ENCODE measurements at regions not wholly inside any gene's neighbourhood (a gene's known extent, or its start where the extent isn't known, plus 50 kb on each side); places are given as distances from the start of the nearest gene placed in this dataset.

- no peak for TF ChIP-seq CTCF (IDR thresholded peaks at IDR 0.05)
- Histone ChIP-seq H2AFZ (ENCODE audit: insufficient read depth, low read depth, low read length, poor library complexity, severe bottlenecking) (no peak overlapping the region), H3K9me3 (replicated peaks in 1 of 2; ENCODE audit: control insufficient read depth in 1 of 2, insufficient read depth in 1 of 2, low read length in 2 of 2) (no peaks in the 10 kb centered on the region)
These were observed 92.3 kb downstream of the ETAA1 start for GRCh38 chr2:67489396-67489795.

GRCh38 chr2:67498931-67499330 lies 101.8 kb downstream of the ETAA1 start:
- intact Hi-C loops (cut with micrococcal nuclease) = no loop called here
- Histone ChIP-seq H3K79me2 (ENCODE audit: insufficient read depth, low read length) (no peaks in the 10 kb centered on the region), H3K27ac (ENCODE audit: low read depth in 1 of 2, low read length in 2 of 2) (no peak overlapping the region), H3K9ac (ENCODE audit: insufficient read depth, low read length, poor library complexity, severe bottlenecking) (no peak overlapping the region), H3K27me3 (ENCODE audit: control insufficient read depth in 2 of 2, insufficient read depth in 2 of 2, low read length in 2 of 2) (no peaks in the 10 kb centered on the region), H2AFZ (ENCODE audit: insufficient read depth, low read depth, low read length, poor library complexity, severe bottlenecking) (no peak overlapping the region), H3K36me3 (replicated peaks in 1 of 2; ENCODE audit: control insufficient read depth in 1 of 2, insufficient read depth in 2 of 2, low read length in 2 of 2) (no peaks in the 10 kb centered on the region), H3K4me2 (replicated peaks; ENCODE audit: extremely low read depth, low read length, poor library complexity, severe bottlenecking) (no peak overlapping the region), H4K20me1 (ENCODE audit: insufficient read depth, low read length) (no peaks in the 10 kb centered on the region), H3K4me1 (ENCODE audit: control insufficient read depth in 1 of 2, insufficient read depth in 2 of 2, low read length in 2 of 2) (no peaks in the 10 kb centered on the region), H3K9me3 (replicated peaks in 1 of 2; ENCODE audit: control insufficient read depth in 1 of 2, insufficient read depth in 1 of 2, low read length in 2 of 2) (no peaks in the 10 kb centered on the region), H3K4me3 (replicated peaks in 1 of 3; ENCODE audit: low read depth in 2 of 3, low read length in 3 of 3) (no peak overlapping the region)
- DNase-seq = no peak
- WGBS (ENCODE audit: insufficient coverage) = no CpG with 5 or more reads among the region's 1 CpG
- Mint-ChIP-seq H3K4me1 (no peaks in the 10 kb centered on the region), H3K4me3 (no peak overlapping the region), H3K27ac (no peak overlapping the region), H3K27me3 (ENCODE audit: low read depth in 3 of 3) (peaks cover 0 to 2% (median 2%) of the 10 kb centered on the region in 3 donors), H3K9me3 (peaks cover 0 to 4% (median 2%) of the 10 kb centered on the region in 7 donors), H3K36me3 (no peaks in the 10 kb centered on the region)
- TF ChIP-seq CTCF (IDR thresholded peaks at IDR 0.05) = no peak

More at GRCh38 chr2:67489396-67489795, 92.3 kb downstream of the ETAA1 start:
- Mint-ChIP-seq H3K36me3 (no peaks in the 10 kb centered on the region), H3K27ac (no peak overlapping the region), H3K4me3 (no peak overlapping the region), H3K4me1 (no peaks in the 10 kb centered on the region), H3K9me3 (peaks cover 0 to 8% (median 2%) of the 10 kb centered on the region in 7 donors), H3K27me3 (ENCODE audit: low read depth in 3 of 3) (peaks cover 0 to 3% (median 2%) of the 10 kb centered on the region in 3 donors)
- Histone ChIP-seq H3K4me2 (replicated peaks; ENCODE audit: extremely low read depth, low read length, poor library complexity, severe bottlenecking) (no peak overlapping the region), H3K79me2 (ENCODE audit: insufficient read depth, low read length) (no peaks in the 10 kb centered on the region), H3K36me3 (replicated peaks in 1 of 2; ENCODE audit: control insufficient read depth in 1 of 2, insufficient read depth in 2 of 2, low read length in 2 of 2) (no peaks in the 10 kb centered on the region), H3K4me1 (ENCODE audit: control insufficient read depth in 1 of 2, insufficient read depth in 2 of 2, low read length in 2 of 2) (no peaks in the 10 kb centered on the region), H3K4me3 (replicated peaks in 1 of 3; ENCODE audit: low read depth in 2 of 3, low read length in 3 of 3) (no peak overlapping the region), H3K27ac (ENCODE audit: low read depth in 1 of 2, low read length in 2 of 2) (no peak overlapping the region), H3K27me3 (ENCODE audit: control insufficient read depth in 2 of 2, insufficient read depth in 2 of 2, low read length in 2 of 2) (no peaks in the 10 kb centered on the region), H3K9ac (ENCODE audit: insufficient read depth, low read length, poor library complexity, severe bottlenecking) (no peak overlapping the region), H4K20me1 (ENCODE audit: insufficient read depth, low read length) (no peaks in the 10 kb centered on the region)
- 100% methylated on average over 4 of the region's 8 CpGs for WGBS (ENCODE audit: insufficient coverage)
- DNase-seq = no peak
- intact Hi-C loops (cut with micrococcal nuclease) = no loop called here
